Inflammatory macrophage (primary cell): ENCODE measurements at regions not wholly inside any gene's neighbourhood (a gene's known extent, or its start where the extent isn't known, plus 50 kb on each side); places are given as distances from the start of the nearest gene placed in this dataset.

ENCODE experiments used
- DNase-seq, 2 donors: peaks; one replicate each; pipeline ENCODE4 v3.0.0-alpha.2; 2020 to 2022

- DNase-seq: no peak
These were observed 295.0 kb upstream of the RORA start for GRCh38 chr15:61524086-61524485.

GRCh38 chr15:61522411-61522810, 293.3 kb upstream of the RORA start:
- no peak for DNase-seq

GRCh38 chr15:61521953-61522352, 292.9 kb upstream of the RORA start:
- DNase-seq: no peak

DNA sequence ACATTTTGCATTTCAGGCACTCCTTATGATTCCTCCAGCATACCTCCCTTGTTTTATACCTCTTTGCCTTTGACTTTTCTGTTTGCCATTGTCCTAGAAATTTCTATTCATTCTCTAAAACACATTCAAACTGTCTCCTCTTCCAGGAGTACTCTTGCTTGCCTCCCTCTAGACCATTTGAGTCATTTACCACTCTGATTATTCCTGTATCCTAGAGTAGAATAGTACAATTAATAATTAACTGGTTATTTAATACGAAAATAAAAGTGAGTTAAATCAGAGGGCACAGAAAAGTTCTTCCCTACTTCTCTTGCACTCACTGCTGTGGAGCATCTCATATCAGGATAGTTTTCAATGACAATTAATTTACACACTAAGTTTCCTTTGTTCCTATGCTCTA, 290.2 kb upstream of the RORA start:
- DNase-seq: no peak

- DNase-seq: no peak
These were observed 289.3 kb upstream of the RORA start for GRCh38 chr15:61518191-61518950.

GRCh38 chr15:61517776-61518175, 288.7 kb upstream of the RORA start:
- no peak for DNase-seq

- DNase-seq: no peak
These were observed 288.2 kb upstream of the RORA start for GRCh38 chr15:61517335-61517734.

- no peak for DNase-seq
These were observed 282.7 kb upstream of the RORA start for GRCh38 chr15:61511756-61512155.

- no peak for DNase-seq
These were observed 282.0 kb upstream of the RORA start for GRCh38 chr15:61511089-61511488.

DNA sequence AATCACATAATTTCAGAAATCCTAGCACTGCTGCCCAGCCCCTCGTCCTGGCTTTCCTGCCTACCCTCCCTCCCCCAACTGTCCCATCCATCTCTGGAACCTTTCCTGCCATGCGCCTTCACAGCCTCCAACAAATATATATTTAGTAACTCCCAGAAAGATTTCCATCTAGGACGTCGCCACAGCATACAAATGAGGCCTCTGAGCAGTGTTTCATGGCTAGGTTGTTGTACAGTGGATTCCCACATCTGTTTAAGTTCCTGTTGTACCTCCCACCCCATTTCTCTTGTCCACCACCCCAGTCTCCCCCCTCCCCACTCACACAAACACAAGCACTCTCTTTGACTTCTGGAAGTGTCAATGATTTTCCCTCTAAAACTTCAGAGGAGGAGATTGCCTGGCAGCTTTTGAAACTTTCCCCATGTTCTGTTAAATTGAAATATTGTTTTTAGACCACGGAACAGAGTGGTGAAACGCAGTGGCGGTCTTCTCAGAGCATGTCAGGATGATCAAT, 280.3 kb upstream of the RORA start:
- no peak for DNase-seq

DNA sequence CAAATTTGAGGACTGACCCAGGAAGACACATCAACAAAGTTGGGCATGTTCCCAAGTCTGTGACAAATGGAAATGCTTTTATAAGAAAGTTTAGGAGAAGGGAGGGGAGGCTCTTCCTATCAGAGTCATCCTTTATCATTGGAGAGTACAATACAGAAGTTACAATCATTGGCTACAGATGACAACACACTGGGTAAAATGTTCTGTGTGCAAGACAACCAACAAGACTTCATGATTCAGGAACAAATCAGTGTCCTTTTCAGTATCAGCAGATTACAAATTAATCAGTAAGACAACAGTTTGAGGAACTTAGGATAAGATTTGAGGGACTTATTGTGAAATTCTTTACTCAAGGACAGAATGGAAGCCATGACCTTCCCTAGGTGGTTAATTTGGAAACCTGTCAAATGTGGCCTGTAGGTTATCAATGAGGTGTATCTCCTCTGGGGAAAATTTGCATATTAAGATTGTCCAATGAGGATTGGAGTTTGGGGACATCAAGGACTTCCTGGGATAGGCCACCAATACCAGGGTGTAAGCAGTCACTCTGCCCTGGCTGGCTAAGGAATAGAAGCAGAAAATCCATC, 274.4 kb upstream of the RORA start:
- DNase-seq: no peak

- no peak for DNase-seq
These were observed 272.8 kb upstream of the RORA start for GRCh38 chr15:61501815-61502389.

GRCh38 chr15:61500951-61501620, 272.0 kb upstream of the RORA start:
- DNase-seq: no peak

DNA sequence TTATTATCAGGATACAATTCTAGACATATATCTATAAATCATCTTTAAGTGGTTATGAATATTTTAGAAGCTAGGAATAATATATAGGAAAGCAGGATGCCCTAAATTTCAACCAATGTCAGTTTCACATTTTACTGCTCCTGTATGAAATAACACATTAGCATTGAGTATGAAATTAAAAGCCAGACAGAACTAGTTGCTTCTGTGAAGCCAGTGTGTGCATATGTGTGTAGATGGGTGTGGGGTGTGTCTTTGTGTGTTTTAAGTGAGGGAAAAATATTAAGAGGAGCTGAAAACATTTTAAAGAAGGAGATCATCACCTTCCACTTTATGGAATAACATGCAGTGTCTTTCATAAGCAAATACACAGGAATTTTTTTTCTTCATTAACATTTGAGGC, 271.4 kb upstream of the RORA start:
- no peak for DNase-seq

- no peak for DNase-seq
These were observed 270.3 kb upstream of the RORA start for GRCh38 chr15:61499376-61499775.

- no peak for DNase-seq
These were observed 260.5 kb upstream of the RORA start for GRCh38 chr15:61489571-61489970.

DNA sequence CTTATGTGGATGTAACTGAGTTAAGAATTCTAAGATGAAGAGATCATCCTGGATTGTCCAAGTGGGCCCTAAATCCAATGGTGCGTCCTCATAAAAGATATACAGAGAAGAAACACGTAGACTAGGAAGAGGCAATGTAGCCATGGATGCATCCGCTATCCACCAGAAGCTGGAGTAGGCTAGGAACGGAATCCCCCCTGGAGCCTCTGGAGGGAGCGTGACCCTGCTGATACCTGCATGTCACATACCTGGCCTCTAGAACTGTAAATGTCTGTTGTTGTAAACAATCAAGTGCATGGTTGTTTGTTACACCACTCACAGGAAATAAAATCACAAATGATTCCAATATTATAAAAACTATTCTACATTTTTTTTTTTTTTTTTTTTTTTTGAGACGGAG, 254.5 kb upstream of the RORA start:
- DNase-seq: no peak

GRCh38 chr15:61481886-61482285, 252.8 kb upstream of the RORA start:
- no peak for DNase-seq

DNA sequence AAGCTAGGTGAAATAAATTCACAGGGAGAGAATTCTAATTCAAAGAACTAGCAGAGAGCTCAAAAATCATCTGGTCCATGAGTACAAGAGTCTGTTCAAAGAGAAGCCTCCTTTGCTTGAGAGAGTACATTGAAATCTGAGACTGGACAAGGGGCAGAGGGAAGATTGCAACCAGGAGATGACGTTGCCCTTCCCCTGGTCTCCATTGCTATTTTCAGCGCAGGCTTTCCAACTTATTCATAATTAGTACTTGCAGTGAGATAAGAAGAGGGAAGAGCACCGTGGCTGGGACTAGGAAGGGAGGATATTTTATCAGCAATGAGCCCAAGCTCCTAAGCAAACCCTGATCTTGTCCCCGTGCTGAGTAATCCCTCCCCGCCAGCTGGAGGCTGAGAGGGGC, 251.8 kb upstream of the RORA start:
- DNase-seq: no peak

DNA sequence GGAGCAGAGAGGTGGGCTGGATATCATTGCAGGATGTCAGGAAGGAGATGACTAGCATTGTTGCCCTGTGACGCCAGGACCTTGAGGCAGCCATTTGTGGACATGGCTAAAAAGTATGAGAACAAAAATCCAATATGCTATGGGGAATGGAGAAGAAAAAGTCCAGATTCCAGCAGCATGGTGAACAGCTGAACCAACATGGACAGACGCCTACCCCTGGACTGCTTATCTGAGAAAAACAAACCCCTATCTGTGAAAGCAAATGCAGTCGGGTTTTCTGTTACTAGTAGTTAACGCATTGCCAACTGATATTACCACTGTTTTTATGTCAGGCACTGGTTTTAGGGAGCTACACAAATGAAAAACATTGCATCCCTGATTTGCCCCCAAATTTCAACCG, 251.2 kb upstream of the RORA start:
- DNase-seq: no peak

DNA sequence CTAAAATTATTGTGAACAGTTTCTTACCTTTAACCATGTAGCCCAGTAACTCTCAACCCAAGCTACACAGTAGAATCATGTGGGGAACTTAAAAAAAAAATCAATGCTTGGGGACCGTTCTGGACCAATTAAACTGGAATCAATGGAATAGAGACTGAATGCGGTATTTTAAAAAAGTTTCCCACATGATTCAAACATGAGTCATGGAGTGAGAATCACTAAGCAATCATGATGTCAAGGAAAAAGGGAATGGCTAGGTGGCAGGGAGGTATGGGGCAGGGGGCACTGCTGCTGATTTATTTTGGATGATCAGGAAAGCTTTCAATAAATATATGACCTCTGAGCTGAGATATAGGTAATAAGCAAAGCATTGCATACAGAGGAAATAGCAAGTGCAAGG, 250.5 kb upstream of the RORA start:
- no peak for DNase-seq

- no peak for DNase-seq
These were observed 247.6 kb upstream of the RORA start for GRCh38 chr15:61476741-61477140.

DNA sequence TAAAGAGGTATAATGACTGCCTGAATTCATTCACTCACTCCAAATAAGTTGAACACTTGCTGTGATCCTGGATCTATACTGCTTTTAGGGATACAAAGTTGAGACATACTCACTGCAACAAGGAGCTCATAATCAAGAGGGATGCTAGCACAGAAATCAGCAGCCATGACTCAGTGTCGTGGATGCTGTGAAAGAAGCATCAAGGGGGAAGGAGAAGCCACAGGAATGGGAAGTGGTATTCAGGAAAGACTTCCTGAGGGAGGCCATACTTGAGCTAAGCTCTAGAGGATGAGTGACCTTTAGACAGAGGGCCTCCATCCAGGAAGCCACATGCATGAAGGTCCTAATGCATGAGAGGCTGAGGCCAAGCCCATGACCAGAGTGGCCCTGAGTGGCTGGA, 245.7 kb upstream of the RORA start:
- DNase-seq: no peak

- no peak for DNase-seq
These were observed 238.7 kb upstream of the RORA start for GRCh38 chr15:61467823-61468222.
